ENCODE measurements at regions not wholly inside any gene's neighbourhood (a gene's known extent, or its start where the extent isn't known, plus 50 kb on each side); places are given as distances from the start of the nearest gene placed in this dataset.

DNA sequence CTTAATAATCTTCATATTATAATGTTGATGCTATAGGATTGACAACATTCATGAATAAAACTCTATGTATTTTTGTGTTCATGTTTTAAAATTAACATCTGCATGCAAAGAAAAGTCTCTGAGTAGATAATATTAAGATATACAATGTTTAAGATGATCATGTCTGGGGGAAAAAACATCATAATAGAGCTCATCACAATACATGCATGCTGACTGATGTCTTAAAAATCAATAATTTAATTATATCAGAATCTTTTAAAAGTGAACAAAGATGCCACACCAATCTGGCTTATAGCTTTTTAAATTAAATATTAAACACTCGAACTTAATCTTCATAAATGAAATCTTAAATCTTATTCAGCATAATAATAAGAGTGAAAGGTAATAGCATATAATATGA is 933.9 kb upstream of the MIR17HG start:
- Histone ChIP-seq H3K36me3 (replicated peaks; ENCODE audit: insufficient read depth, low read depth) (no peaks in the 10 kb centered on the region), H4K20me1 (ENCODE audit: insufficient read depth, poor library complexity, severe bottlenecking) (no peaks in the 10 kb centered on the region), H3K4me1 (ENCODE audit: insufficient read depth) (peaks cover 6% of the 10 kb centered on the region), H3K4me2 (no peak overlapping the region), H3K4me3 (no peak overlapping the region), H3K27ac (no peak overlapping the region), H3K9me3 (ENCODE audit: low read depth) (no peaks in the 10 kb centered on the region), H2AFZ (no peak overlapping the region), H3K9me2 (replicated peaks; ENCODE audit: insufficient read depth) (no peaks in the 10 kb centered on the region), H3K27me3 (no peaks in the 10 kb centered on the region), H3K79me2 (no peaks in the 10 kb centered on the region)
- 0% methylated on average over 1 of the region's 1 CpG for WGBS (ENCODE audit: low lambda C conversion rate, missing lambda C conversion rate)
- TF ChIP-seq EZH2 (IDR thresholded peaks at IDR 0.05; ENCODE audit: borderline replicate concordance) (no peak), EZH2phosphoT487 (IDR thresholded peaks at IDR 0.05; ENCODE audit: low read depth, severe bottlenecking, unreplicated experiment) (no peak)
- TF ChIP-seq, protein P1, sequence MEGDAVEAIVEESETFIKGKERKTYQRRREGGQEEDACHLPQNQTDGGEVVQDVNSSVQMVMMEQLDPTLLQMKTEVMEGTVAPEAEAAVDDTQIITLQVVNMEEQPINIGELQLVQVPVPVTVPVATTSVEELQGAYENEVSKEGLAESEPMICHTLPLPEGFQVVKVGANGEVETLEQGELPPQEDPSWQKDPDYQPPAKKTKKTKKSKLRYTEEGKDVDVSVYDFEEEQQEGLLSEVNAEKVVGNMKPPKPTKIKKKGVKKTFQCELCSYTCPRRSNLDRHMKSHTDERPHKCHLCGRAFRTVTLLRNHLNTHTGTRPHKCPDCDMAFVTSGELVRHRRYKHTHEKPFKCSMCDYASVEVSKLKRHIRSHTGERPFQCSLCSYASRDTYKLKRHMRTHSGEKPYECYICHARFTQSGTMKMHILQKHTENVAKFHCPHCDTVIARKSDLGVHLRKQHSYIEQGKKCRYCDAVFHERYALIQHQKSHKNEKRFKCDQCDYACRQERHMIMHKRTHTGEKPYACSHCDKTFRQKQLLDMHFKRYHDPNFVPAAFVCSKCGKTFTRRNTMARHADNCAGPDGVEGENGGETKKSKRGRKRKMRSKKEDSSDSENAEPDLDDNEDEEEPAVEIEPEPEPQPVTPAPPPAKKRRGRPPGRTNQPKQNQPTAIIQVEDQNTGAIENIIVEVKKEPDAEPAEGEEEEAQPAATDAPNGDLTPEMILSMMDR (IDR thresholded peaks at IDR 0.05; ENCODE audit: poor library complexity): no peak
- DNase-seq (ENCODE audit: low spot score): no peak

DNA sequence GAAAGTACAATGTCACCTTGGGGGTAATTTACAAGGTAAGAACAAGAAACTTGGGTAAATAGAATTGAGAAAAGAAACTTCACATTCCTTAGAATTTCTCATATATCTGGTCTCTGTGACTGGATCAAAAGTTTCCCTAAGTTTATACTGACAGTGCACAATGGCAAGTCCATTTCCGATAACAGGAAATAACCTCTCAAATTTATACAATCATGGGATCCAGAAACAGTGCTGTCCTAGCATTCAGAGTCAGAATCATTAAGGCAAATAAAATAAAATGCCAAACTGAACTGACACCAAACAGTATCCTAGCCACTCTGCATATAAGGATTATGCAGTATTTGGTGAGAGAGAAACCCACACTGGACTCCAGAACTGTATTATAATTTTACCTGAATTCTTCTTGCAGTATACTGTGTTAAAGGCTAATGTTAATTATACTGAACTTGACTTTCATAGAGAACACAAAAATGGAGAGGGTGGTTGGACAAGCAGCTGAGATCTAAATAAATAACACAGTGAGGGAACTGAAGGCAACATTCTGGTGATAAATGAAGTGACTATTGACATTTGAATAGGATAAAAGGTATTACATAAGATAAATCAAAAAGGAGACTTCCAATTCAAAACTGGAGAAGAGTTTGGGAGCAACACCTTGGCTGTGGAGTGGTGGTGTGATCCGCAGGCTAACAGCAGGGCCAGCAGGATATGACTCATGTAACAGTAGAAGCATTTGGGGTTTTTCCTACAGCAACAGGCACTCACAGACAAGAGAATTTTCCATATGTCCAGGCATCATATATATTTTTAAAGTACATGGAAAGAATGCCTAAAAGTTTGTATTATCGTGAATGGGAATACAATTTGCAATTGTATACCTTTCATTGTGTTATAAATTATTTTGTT is 932.5 kb upstream of the MIR17HG start:
- Histone ChIP-seq H3K27ac (no peak overlapping the region), H2AFZ (no peak overlapping the region), H3K4me2 (no peak overlapping the region), H3K79me2 (no peaks in the 10 kb centered on the region), H3K36me3 (replicated peaks; ENCODE audit: insufficient read depth, low read depth) (no peaks in the 10 kb centered on the region), H4K20me1 (ENCODE audit: insufficient read depth, poor library complexity, severe bottlenecking) (no peaks in the 10 kb centered on the region), H3K27me3 (no peaks in the 10 kb centered on the region), H3K9me3 (ENCODE audit: low read depth) (no peaks in the 10 kb centered on the region), H3K4me3 (no peak overlapping the region), H3K9me2 (replicated peaks; ENCODE audit: insufficient read depth) (no peaks in the 10 kb centered on the region), H3K4me1 (ENCODE audit: insufficient read depth) (peaks cover 6% of the 10 kb centered on the region)
- 72% methylated on average over 3 of the region's 3 CpGs for WGBS (ENCODE audit: low lambda C conversion rate, missing lambda C conversion rate)
- DNase-seq (ENCODE audit: low spot score): no peak
- no peak for TF ChIP-seq EZH2 (IDR thresholded peaks at IDR 0.05; ENCODE audit: borderline replicate concordance)
- TF ChIP-seq, protein P1 (IDR thresholded peaks at IDR 0.05; ENCODE audit: poor library complexity): no peak
- no peak for TF ChIP-seq EZH2phosphoT487 (IDR thresholded peaks at IDR 0.05; ENCODE audit: low read depth, severe bottlenecking, unreplicated experiment)

DNA sequence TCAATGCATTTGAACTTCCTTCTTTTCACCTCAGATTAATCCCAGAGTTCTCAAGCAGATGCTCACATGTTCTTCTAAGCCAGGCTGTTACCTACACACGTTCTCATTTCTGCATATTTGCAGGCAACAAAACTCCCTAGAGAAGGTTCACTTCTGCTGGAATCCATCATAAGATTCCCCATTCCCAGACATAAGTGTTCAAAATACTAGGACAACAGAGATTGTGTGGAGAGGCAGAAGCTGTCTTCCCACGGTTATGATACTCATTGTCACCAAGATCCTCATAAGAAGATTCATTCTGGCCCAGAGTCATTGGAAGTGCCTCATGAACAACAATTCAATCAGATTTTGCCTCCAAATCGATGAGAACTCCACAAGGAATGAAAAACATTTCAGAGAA is 931.6 kb upstream of the MIR17HG start:
- H4K20me1 ChIP-seq (ENCODE audit: insufficient read depth, poor library complexity, severe bottlenecking): no peaks in the 10 kb centered on the region
- no peaks in the 10 kb centered on the region for H3K36me3 ChIP-seq (replicated peaks; ENCODE audit: insufficient read depth, low read depth)
- H3K9me2 ChIP-seq (replicated peaks; ENCODE audit: insufficient read depth): no peaks in the 10 kb centered on the region
- no peak overlapping the region for H3K4me3 ChIP-seq
- H3K4me1 ChIP-seq (ENCODE audit: insufficient read depth): peaks cover 6% of the 10 kb centered on the region
- H3K27me3 ChIP-seq: no peaks in the 10 kb centered on the region
- no peak overlapping the region for H3K4me2 ChIP-seq
- 72% methylated on average over 3 of the region's 3 CpGs for WGBS (ENCODE audit: low lambda C conversion rate, missing lambda C conversion rate)
- no peaks in the 10 kb centered on the region for H3K9me3 ChIP-seq (ENCODE audit: low read depth)
- TF ChIP-seq EZH2 (IDR thresholded peaks at IDR 0.05; ENCODE audit: borderline replicate concordance) (no peak), EZH2phosphoT487 (IDR thresholded peaks at IDR 0.05; ENCODE audit: low read depth, severe bottlenecking, unreplicated experiment) (no peak)
- TF ChIP-seq, protein P1 (IDR thresholded peaks at IDR 0.05; ENCODE audit: poor library complexity): no peak
- peak overlapping the region; percentile 9 for H2AFZ ChIP-seq
- H3K79me2 ChIP-seq: no peaks in the 10 kb centered on the region
- H3K27ac ChIP-seq: peak overlapping the region; percentile 3
- DNase-seq (ENCODE audit: low spot score): no peak
